H1 (cell line): ENCODE measurements at regions not wholly inside any gene's neighbourhood (a gene's known extent, or its start where the extent isn't known, plus 50 kb on each side); places are given as distances from the start of the nearest gene placed in this dataset.

Experiments
- TF ChIP-seq, protein P1 (sequence below): fragments of 300-600 bp; sonication (generic); IDR thresholded peaks from 2 replicates; pipeline ENCODE4 v1.7.1; 2012; ENCODE audit warnings: low read length, moderate library complexity, mild to moderate bottlenecking, inconsistent platforms; ENCODE audit not compliant: insufficient replicate concordance

DNA sequence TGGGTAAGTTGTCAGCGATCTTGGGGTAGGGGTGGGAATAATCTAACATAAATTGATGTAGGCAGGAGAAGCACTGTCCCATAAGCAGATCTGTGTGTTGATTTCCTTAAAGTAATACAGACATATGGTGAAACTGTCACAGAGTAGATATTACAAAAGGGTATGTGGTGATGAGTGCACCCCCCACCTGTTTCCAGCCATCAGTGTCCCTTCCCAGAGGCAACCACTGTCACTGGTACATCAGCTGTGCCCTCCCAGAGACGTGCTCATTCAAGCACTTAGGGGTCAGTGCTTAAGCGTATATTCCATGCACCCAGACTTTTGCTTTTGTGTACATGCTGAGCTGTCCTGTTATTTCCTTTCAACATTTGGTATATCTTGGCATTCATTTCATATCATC, 94.3 kb upstream of the PITX1 start (continued):
- TF ChIP-seq, protein P1, sequence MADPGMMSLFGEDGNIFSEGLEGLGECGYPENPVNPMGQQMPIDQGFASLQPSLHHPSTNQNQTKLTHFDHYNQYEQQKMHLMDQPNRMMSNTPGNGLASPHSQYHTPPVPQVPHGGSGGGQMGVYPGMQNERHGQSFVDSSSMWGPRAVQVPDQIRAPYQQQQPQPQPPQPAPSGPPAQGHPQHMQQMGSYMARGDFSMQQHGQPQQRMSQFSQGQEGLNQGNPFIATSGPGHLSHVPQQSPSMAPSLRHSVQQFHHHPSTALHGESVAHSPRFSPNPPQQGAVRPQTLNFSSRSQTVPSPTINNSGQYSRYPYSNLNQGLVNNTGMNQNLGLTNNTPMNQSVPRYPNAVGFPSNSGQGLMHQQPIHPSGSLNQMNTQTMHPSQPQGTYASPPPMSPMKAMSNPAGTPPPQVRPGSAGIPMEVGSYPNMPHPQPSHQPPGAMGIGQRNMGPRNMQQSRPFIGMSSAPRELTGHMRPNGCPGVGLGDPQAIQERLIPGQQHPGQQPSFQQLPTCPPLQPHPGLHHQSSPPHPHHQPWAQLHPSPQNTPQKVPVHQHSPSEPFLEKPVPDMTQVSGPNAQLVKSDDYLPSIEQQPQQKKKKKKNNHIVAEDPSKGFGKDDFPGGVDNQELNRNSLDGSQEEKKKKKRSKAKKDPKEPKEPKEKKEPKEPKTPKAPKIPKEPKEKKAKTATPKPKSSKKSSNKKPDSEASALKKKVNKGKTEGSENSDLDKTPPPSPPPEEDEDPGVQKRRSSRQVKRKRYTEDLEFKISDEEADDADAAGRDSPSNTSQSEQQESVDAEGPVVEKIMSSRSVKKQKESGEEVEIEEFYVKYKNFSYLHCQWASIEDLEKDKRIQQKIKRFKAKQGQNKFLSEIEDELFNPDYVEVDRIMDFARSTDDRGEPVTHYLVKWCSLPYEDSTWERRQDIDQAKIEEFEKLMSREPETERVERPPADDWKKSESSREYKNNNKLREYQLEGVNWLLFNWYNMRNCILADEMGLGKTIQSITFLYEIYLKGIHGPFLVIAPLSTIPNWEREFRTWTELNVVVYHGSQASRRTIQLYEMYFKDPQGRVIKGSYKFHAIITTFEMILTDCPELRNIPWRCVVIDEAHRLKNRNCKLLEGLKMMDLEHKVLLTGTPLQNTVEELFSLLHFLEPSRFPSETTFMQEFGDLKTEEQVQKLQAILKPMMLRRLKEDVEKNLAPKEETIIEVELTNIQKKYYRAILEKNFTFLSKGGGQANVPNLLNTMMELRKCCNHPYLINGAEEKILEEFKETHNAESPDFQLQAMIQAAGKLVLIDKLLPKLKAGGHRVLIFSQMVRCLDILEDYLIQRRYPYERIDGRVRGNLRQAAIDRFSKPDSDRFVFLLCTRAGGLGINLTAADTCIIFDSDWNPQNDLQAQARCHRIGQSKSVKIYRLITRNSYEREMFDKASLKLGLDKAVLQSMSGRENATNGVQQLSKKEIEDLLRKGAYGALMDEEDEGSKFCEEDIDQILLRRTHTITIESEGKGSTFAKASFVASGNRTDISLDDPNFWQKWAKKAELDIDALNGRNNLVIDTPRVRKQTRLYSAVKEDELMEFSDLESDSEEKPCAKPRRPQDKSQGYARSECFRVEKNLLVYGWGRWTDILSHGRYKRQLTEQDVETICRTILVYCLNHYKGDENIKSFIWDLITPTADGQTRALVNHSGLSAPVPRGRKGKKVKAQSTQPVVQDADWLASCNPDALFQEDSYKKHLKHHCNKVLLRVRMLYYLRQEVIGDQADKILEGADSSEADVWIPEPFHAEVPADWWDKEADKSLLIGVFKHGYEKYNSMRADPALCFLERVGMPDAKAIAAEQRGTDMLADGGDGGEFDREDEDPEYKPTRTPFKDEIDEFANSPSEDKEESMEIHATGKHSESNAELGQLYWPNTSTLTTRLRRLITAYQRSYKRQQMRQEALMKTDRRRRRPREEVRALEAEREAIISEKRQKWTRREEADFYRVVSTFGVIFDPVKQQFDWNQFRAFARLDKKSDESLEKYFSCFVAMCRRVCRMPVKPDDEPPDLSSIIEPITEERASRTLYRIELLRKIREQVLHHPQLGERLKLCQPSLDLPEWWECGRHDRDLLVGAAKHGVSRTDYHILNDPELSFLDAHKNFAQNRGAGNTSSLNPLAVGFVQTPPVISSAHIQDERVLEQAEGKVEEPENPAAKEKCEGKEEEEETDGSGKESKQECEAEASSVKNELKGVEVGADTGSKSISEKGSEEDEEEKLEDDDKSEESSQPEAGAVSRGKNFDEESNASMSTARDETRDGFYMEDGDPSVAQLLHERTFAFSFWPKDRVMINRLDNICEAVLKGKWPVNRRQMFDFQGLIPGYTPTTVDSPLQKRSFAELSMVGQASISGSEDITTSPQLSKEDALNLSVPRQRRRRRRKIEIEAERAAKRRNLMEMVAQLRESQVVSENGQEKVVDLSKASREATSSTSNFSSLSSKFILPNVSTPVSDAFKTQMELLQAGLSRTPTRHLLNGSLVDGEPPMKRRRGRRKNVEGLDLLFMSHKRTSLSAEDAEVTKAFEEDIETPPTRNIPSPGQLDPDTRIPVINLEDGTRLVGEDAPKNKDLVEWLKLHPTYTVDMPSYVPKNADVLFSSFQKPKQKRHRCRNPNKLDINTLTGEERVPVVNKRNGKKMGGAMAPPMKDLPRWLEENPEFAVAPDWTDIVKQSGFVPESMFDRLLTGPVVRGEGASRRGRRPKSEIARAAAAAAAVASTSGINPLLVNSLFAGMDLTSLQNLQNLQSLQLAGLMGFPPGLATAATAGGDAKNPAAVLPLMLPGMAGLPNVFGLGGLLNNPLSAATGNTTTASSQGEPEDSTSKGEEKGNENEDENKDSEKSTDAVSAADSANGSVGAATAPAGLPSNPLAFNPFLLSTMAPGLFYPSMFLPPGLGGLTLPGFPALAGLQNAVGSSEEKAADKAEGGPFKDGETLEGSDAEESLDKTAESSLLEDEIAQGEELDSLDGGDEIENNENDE = no peak
